Ovary (tissue), 7 donors: ENCODE measurements at regions not wholly inside any gene's neighbourhood (a gene's known extent, or its start where the extent isn't known, plus 50 kb on each side); places are given as distances from the start of the nearest gene placed in this dataset.

Source experiments
- DNase-seq, 5 donors: peaks; one replicate each; pipeline ENCODE4 v3.0.0-alpha.2; 2019 to 2020
- H3K27ac ChIP-seq, 2 donors: fragments of 200-600 bp; one replicate each; pipeline versions ENCODE4 v1.5.1 to v1.8.0; 2019 to 2022
- H3K27me3 ChIP-seq: fragments of 200-600 bp; one replicate; pipeline ENCODE4 v1.8.0; 2022
- H3K36me3 ChIP-seq: fragments of 200-600 bp; sonication (generic); one replicate; pipeline ENCODE4 v1.5.1; 2019
- H3K4me1 ChIP-seq: one replicate; pipeline ENCODE4 v1.8.1; 2013; ENCODE audit warnings: mild to moderate bottlenecking, moderate library complexity; ENCODE audit not compliant: insufficient read depth
- H3K4me3 ChIP-seq: fragments of 200-600 bp; sonication (generic); one replicate; pipeline ENCODE4 v1.5.1; 2017
- H3K9me3 ChIP-seq, 2 donors: fragments of 200-600 bp in 1 of 2; sonication (generic) in 1 of 2; one replicate each; pipeline versions ENCODE4 v1.5.1 to v1.8.1; 2013 to 2019; ENCODE audit warnings: mild to moderate bottlenecking in 1 of 2, moderate library complexity in 1 of 2
- CTCF ChIP-seq, 3 donors: fragments of 450-650 bp in 2 of 3; fragments of 200-600 bp in 1 of 3; IDR thresholded peaks; one replicate each; pipeline versions ENCODE4 v1.5.1 to v1.8.0; 2016 to 2022; ENCODE audit warnings: antibody characterized with exemption in 3 of 3, mild to moderate bottlenecking in 1 of 3
- EP300 ChIP-seq: sonication (generic); formaldehyde crosslinking; IDR thresholded peaks from one replicate; pipeline ENCODE4 v1.6.1; 2017; ENCODE audit warnings: antibody characterized with exemption
- POLR2A ChIP-seq: fragments of 450-650 bp; IDR thresholded peaks from one replicate; pipeline ENCODE4 v1.6.1; 2017; ENCODE audit warnings: antibody characterized with exemption, mild to moderate bottlenecking, moderate library complexity
- WGBS, 3 donors: extraction: QIAGEN DNeasy Blood & Tissue Kit in 1 of 3; methylation state at CpG; one replicate each; pipeline versions ENCODE4 v1.1.5 to v1.1.7; 2013 to 2017; 5-methylcytosine and 5-hydroxymethylcytosine counted together
- intact Hi-C, 4 donors: fragments of 100-400 bp; cut with DNase I; formaldehyde crosslinking; loops; one replicate each; pipeline versions ENCODE4 v1.11.0 to v1.15.1; 2022 to 2023
- donor health status: DM: no; HTN: no; CAD: no; lungs with moderate emphysema.
- donor health status: DM: no; HTN: no; CAD: no.
- donor health status: Bipolar disorder and iron deficiency.
- donor health status: DM: no; HTN: no; CAD: no.
- donor health status: DM: yes; HTN: yes; CAD: no.

- DNase-seq = no peak
- intact Hi-C loops = no loop called here
- Histone ChIP-seq H3K27me3 (no peaks in the 10 kb centered on the region), H3K9me3 (no peaks in the 10 kb centered on the region), H3K4me3 (no peak overlapping the region), H3K36me3 (no peaks in the 10 kb centered on the region), H3K27ac (no peak overlapping the region), H3K4me1 (no peaks in the 10 kb centered on the region)
- TF ChIP-seq CTCF (IDR thresholded peaks at IDR 0.05) (no peak), POLR2A (no peak), EP300 (no peak)
- WGBS, 3 donors = 82 to 93% (median 86%) methylated on average over 3 of the region's 3 CpGs
Measured at GRCh38 chr7:89760690-89761089, 393.6 kb upstream of the STEAP1 start.

GRCh38 chr7:89761173-89761572 is 393.1 kb upstream of the STEAP1 start:
- no peaks in the 10 kb centered on the region for H3K4me1 ChIP-seq
- H3K27me3 ChIP-seq = no peaks in the 10 kb centered on the region
- DNase-seq = no peak
- H3K36me3 ChIP-seq = no peaks in the 10 kb centered on the region
- WGBS, 3 donors = 62 to 100% (median 89%) methylated on average over 1 of the region's 1 CpG
- H3K27ac ChIP-seq = no peak overlapping the region
- TF ChIP-seq EP300 (no peak), POLR2A (no peak), CTCF (IDR thresholded peaks at IDR 0.05) (no peak)
- H3K4me3 ChIP-seq = no peak overlapping the region
- intact Hi-C loops = no loop called here
- H3K9me3 ChIP-seq = no peaks in the 10 kb centered on the region

- Histone ChIP-seq H3K4me1 (no peaks in the 10 kb centered on the region), H3K4me3 (no peak overlapping the region), H3K27ac (no peak overlapping the region), H3K36me3 (no peaks in the 10 kb centered on the region), H3K9me3 (no peaks in the 10 kb centered on the region), H3K27me3 (no peaks in the 10 kb centered on the region)
- TF ChIP-seq EP300 (no peak), POLR2A (no peak), CTCF (IDR thresholded peaks at IDR 0.05) (no peak)
- 81 to 89% (median 85%) methylated on average over 4 of the region's 4 CpGs for WGBS, 3 donors
- DNase-seq = no peak
- intact Hi-C loops = no loop called here
Measured at GRCh38 chr7:89770161-89770560, 384.1 kb upstream of the STEAP1 start.

- TF ChIP-seq EP300 (no peak), CTCF (IDR thresholded peaks at IDR 0.05) (no peak), POLR2A (no peak)
- Histone ChIP-seq H3K9me3 (no peaks in the 10 kb centered on the region), H3K27ac (no peak overlapping the region), H3K4me1 (no peaks in the 10 kb centered on the region), H3K4me3 (no peak overlapping the region), H3K36me3 (no peaks in the 10 kb centered on the region), H3K27me3 (no peaks in the 10 kb centered on the region)
- 56 to 77% (median 61%) methylated on average over 3 of the region's 3 CpGs for WGBS, 3 donors
- intact Hi-C loops = no loop called here
- no peak for DNase-seq
Measured at GRCh38 chr7:89771003-89771636, 383.1 kb upstream of the STEAP1 start.
